Stomach (tissue), 4 donors: ENCODE measurements at regions not wholly inside any gene's neighbourhood (a gene's known extent, or its start where the extent isn't known, plus 50 kb on each side); places are given as distances from the start of the nearest gene placed in this dataset.

Experiments
- POLR2A ChIP-seq, 4 donors: fragments of 450-650 bp; IDR thresholded peaks; one replicate each; pipeline ENCODE4 v1.6.1; 2016; ENCODE audit warnings: antibody characterized with exemption in 4 of 4, control low read depth in 2 of 4, mild to moderate bottlenecking in 1 of 4, moderate library complexity in 1 of 4
- POLR2AphosphoS5 ChIP-seq, 3 donors: sonication (generic); formaldehyde crosslinking; IDR thresholded peaks; one replicate each; pipeline ENCODE4 v1.6.1; 2016; ENCODE audit warnings: antibody characterized with exemption in 3 of 3
- TF ChIP-seq, protein P1 (sequence below), 7 experiments: fragments of 450-650 bp in 4 of 7; fragments of 200-600 bp in 3 of 7; sonication (generic) in 3 of 7; IDR thresholded peaks; one replicate each; pipeline ENCODE4 v1.5.1; 2016 to 2019; ENCODE audit warnings: antibody characterized with exemption in 7 of 7, control low read depth in 2 of 7, mild to moderate bottlenecking in 1 of 7

DNA sequence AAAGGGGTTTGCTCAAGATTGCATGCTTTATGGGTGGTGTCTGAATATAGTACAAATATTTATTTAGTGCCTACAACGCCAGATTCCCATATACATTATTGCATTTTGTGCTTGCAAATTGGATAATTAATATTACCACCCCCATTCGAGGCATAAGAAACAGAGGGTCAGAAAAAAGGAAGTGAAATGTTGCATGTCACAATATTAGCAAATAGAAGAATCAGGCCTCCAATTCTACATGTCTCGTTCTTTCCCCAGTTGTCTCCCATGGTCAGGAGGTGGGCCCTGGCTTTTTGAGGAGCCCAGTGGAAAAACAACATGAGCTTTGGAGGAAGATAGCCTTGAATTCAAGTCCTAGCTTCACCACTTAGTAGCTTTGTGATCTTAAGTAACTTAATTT, 98.1 kb upstream of the CCDC112 start:
- TF ChIP-seq, protein P1, sequence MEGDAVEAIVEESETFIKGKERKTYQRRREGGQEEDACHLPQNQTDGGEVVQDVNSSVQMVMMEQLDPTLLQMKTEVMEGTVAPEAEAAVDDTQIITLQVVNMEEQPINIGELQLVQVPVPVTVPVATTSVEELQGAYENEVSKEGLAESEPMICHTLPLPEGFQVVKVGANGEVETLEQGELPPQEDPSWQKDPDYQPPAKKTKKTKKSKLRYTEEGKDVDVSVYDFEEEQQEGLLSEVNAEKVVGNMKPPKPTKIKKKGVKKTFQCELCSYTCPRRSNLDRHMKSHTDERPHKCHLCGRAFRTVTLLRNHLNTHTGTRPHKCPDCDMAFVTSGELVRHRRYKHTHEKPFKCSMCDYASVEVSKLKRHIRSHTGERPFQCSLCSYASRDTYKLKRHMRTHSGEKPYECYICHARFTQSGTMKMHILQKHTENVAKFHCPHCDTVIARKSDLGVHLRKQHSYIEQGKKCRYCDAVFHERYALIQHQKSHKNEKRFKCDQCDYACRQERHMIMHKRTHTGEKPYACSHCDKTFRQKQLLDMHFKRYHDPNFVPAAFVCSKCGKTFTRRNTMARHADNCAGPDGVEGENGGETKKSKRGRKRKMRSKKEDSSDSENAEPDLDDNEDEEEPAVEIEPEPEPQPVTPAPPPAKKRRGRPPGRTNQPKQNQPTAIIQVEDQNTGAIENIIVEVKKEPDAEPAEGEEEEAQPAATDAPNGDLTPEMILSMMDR (IDR thresholded peaks at IDR 0.05): no peak
- TF ChIP-seq POLR2A (IDR thresholded peaks at IDR 0.05): no peak
- no peak for TF ChIP-seq POLR2AphosphoS5 (IDR thresholded peaks at IDR 0.05)
